Fibroblast of the aortic adventitia (primary cell): ENCODE measurements at regions not wholly inside any gene's neighbourhood (a gene's known extent, or its start where the extent isn't known, plus 50 kb on each side); places are given as distances from the start of the nearest gene placed in this dataset.

Experiments used
- DNase-seq: peaks from one replicate; pipeline ENCODE4 v3.0.0-alpha.2; 2010; ENCODE audit warnings: low read depth
- H3K4me3 ChIP-seq: 2 replicates; pipeline ENCODE4 v1.5.1; 2011; ENCODE audit warnings: low read depth, mild to moderate bottlenecking, control low read depth, low read length, moderate library complexity
- CTCF ChIP-seq: IDR thresholded peaks from 2 replicates; pipeline ENCODE4 v1.5.1; 2011; ENCODE audit warnings: mild to moderate bottlenecking, low read length, control low read depth, inconsistent platforms; ENCODE audit not compliant: insufficient read depth

DNA sequence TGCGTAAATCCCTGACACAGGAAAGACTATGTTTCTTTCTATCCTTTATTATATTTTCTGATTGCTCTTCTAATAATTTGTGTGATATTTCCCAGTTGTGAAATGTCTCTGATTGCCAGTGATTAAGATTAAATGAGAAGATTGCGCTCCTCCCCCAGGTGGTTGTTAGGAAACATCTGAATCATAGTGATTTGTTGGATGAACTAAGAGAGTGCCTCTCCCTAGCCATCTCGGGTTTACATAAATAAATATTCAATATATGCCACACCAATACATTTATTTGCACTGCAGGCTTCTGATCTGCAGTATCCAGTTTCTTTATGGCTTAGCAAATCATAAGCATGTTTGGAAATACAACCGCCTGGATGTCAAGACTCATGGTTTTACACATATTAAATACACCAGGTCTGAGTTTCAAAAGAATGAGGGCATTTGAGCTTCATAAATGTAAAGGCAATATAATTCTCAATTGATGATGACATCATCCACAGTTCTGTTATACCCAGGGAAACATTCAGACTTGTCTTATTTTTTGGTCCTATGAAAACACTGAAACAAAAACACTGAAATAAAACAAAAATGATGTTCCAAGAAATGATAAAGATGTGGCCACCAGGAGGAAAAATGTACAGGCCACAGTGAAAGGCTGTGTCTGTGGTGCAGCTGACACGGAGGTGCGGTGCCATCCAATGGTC is 826.7 kb upstream of the ACVR2A start:
- no peak overlapping the region for H3K4me3 ChIP-seq
- no peak for DNase-seq
- no peak for TF ChIP-seq CTCF

- H3K4me3 ChIP-seq, result no peak overlapping the region
- no peak for TF ChIP-seq CTCF
These were observed 828.6 kb upstream of the ACVR2A start for GRCh38 chr2:147016181-147016580.

GRCh38 chr2:147015591-147015990 is 829.2 kb upstream of the ACVR2A start:
- TF ChIP-seq CTCF, result no peak
- H3K4me3 ChIP-seq, result no peak overlapping the region
- no peak for DNase-seq

More at GRCh38 chr2:147016181-147016580, 828.6 kb upstream of the ACVR2A start:
- no peak for DNase-seq

- TF ChIP-seq CTCF, result no peak
- no peak for DNase-seq
- H3K4me3 ChIP-seq, result no peak overlapping the region
These were observed 831.0 kb upstream of the ACVR2A start for GRCh38 chr2:147013696-147014392.

DNA sequence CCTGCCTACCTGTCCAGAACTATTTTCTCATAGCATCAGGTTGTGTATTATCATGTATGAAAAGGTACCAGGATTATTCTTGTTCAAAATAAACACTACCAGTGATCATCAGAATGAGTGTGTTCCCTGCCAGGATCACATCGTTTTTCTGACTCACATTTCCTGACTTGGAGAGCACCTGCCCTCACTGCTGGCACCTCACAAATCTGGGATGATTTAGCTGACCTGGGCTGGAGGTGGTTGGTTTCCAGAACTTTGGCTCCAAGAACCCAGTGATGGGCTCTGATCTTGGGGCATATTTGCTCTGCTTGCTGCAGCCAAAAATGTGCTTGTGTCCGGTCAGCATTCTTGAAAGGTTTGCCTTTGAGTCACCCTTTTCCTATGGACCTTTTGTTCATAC is 836.3 kb upstream of the ACVR2A start:
- TF ChIP-seq CTCF, result no peak
- H3K4me3 ChIP-seq, result no peak overlapping the region
- DNase-seq, result peak; percentile 43

GRCh38 chr2:147006736-147007141 is 838.1 kb upstream of the ACVR2A start:
- peak; percentile 97 for DNase-seq
- no peak overlapping the region for H3K4me3 ChIP-seq
- no peak for TF ChIP-seq CTCF

GRCh38 chr2:147003081-147003480 is 841.7 kb upstream of the ACVR2A start:
- no peak for DNase-seq
- no peak overlapping the region for H3K4me3 ChIP-seq
- no peak for TF ChIP-seq CTCF
